GM12878 (cell line): ENCODE measurements at regions not wholly inside any gene's neighbourhood (a gene's known extent, or its start where the extent isn't known, plus 50 kb on each side); places are given as distances from the start of the nearest gene placed in this dataset.
"Not testable (repeated sequence)": the region's sequence is repeated elsewhere in the genome, so short reads cannot be mapped to it uniquely, and the experiment has no call there.

Experiments used
- ATAC-seq: fragments of 200-7000 bp; cut with Tn5 transposase; 3 replicates; pipeline ENCODE4 v1.9.1; 2020; ENCODE audit warnings: mild to moderate bottlenecking, moderate library complexity
- BruUV-seq: library from RNA; stranded (reverse); fragments of 400-500 nt; replicated peaks from 2 replicates; lab custom pipeline; 2021; lab: Mats Ljungman, UMichigan
- CTCF ChIA-PET: fragments of 300-600 bp; sonication (Branson Sonifier 250); formaldehyde crosslinking; extraction: SDS; loops from one replicate; lab custom pipeline; 2021; ENCODE audit warnings: inconsistent platforms; lab: Yijun Ruan, JAX
- POLR2A ChIA-PET: fragments of 350-600 bp; formaldehyde crosslinking; extraction: SDS; loops from one replicate; lab custom pipeline; 2021; ENCODE audit warnings: inconsistent platforms; lab: Charles Lee
- RAD21 ChIA-PET: fragments of 300-600 bp; sonication (Branson Sonifier 250); formaldehyde crosslinking; loops from one replicate; lab custom pipeline; 2023; ENCODE audit warnings: antibody characterized with exemption; ENCODE audit not compliant: unreplicated experiment; lab: Charles Lee
- SMC1A ChIA-PET: fragments of 300-600 bp; sonication (Branson Sonifier 250); formaldehyde crosslinking; loops from one replicate; lab custom pipeline; 2023; ENCODE audit not compliant: unreplicated experiment, uncharacterized antibody; lab: Charles Lee
- DNase-seq: peaks from one replicate; pipeline ENCODE4 v3.0.0-alpha.2; 2011; ENCODE audit warnings: low read depth, low spot score
- FAIRE-seq: peaks from 3 replicates; lab custom pipeline; 2011; peaks lifted over from hg19 to GRCh38; lab: Jason Lieb, UNC
- H2AFZ ChIP-seq: 2 replicates; pipeline ENCODE4 v1.6.0; 2011; ENCODE audit warnings: low read depth, low read length, control low read depth; ENCODE audit not compliant: control insufficient read depth
- H3K27ac ChIP-seq: 2 replicates; pipeline ENCODE4 v1.5.1; 2011; ENCODE audit warnings: control low read depth; ENCODE audit not compliant: control insufficient read depth, insufficient read depth
- H3K27me3 ChIP-seq, 2 experiments: replicated peaks in 1 of 2; 2 replicates each; pipeline versions ENCODE4 v1.6.0 to v1.6.1; 2011; ENCODE audit warnings: low read length in 1 of 2; ENCODE audit not compliant: control insufficient read depth in 2 of 2, insufficient read depth in 2 of 2
- H3K36me3 ChIP-seq, 2 experiments: 2 replicates each; pipeline ENCODE4 v1.5.1; 2011; ENCODE audit warnings: low read length in 1 of 2; ENCODE audit not compliant: control insufficient read depth in 2 of 2, insufficient read depth in 2 of 2
- H3K4me1 ChIP-seq: 2 replicates; pipeline ENCODE4 v1.6.1; 2011; ENCODE audit warnings: mild to moderate bottlenecking, low read length, moderate library complexity, mixed read lengths; ENCODE audit not compliant: control insufficient read depth, insufficient read depth
- H3K4me2 ChIP-seq: 2 replicates; pipeline ENCODE4 v1.6.0; 2011; ENCODE audit warnings: control low read depth; ENCODE audit not compliant: control insufficient read depth, insufficient read depth
- H3K4me3 ChIP-seq: fragments of 200-600 bp; sonication (generic); 2 replicates; pipeline ENCODE4 v1.5.1; 2016
- H3K79me2 ChIP-seq: 2 replicates; pipeline ENCODE4 v1.6.0; 2011; ENCODE audit warnings: low read length; ENCODE audit not compliant: control insufficient read depth, insufficient read depth
- H3K9ac ChIP-seq: 2 replicates; pipeline ENCODE4 v1.8.0; 2011; ENCODE audit warnings: low read length, control low read depth, mixed read lengths; ENCODE audit not compliant: control insufficient read depth, insufficient read depth
- H3K9me3 ChIP-seq: replicated peaks from 3 replicates; pipeline ENCODE4 v1.5.1; 2011; ENCODE audit warnings: mild to moderate bottlenecking, low read length; ENCODE audit not compliant: control insufficient read depth, insufficient read depth
- H4K20me1 ChIP-seq: 2 replicates; pipeline ENCODE4 v1.6.0; 2011; ENCODE audit not compliant: control insufficient read depth, insufficient read depth
- EP300 ChIP-seq, 2 experiments: fragments of 150-350 bp in 1 of 2; IDR thresholded peaks; 2 replicates each; pipeline ENCODE4 v1.6.1; 2011 to 2012; ENCODE audit warnings: low read depth in 2 of 2, low read length in 2 of 2, borderline replicate concordance in 1 of 2, improper control_type of control experiment in 1 of 2, inconsistent platforms in 1 of 2; ENCODE audit not compliant: control insufficient read depth in 1 of 2
- FOXK2 ChIP-seq: fragments of 450-650 bp; IDR thresholded peaks from 2 replicates; pipeline ENCODE4 v1.6.1; 2017; ENCODE audit warnings: mild to moderate bottlenecking, moderate library complexity
- GABPA ChIP-seq: IDR thresholded peaks from 2 replicates; pipeline ENCODE4 v1.6.1; 2014; ENCODE audit warnings: antibody characterized with exemption, low read depth, mild to moderate bottlenecking, inconsistent platforms
- KDM1A ChIP-seq: fragments of 200-600 bp; sonication (generic); IDR thresholded peaks from 2 replicates; pipeline ENCODE4 v1.6.1; 2016; ENCODE audit warnings: borderline replicate concordance
- NRF1 ChIP-seq: conservative IDR thresholded peaks from 2 replicates; pipeline ENCODE4 v1.6.1; 2011; ENCODE audit warnings: mild to moderate bottlenecking, low read depth, low read length, improper control_type of control experiment
- WRNIP1 ChIP-seq: IDR thresholded peaks from 2 replicates; pipeline ENCODE4 v1.6.1; 2011; ENCODE audit warnings: low read depth, low read length, improper control_type of control experiment, borderline replicate concordance
- WGBS: methylation state at CpG from one replicate; pipeline ENCODE4 v1.1.6; 2016; ENCODE audit warnings: low lambda C conversion rate; ENCODE audit not compliant: insufficient replicate concordance, insufficient coverage; ENCODE audit errors: missing lambda C conversion rate; 5-methylcytosine and 5-hydroxymethylcytosine counted together
- in situ Hi-C: fragments of 300-500 bp; cut with MboI; formaldehyde crosslinking; loops from 9 replicates; pipeline ENCODE4 v1.14.3; 2018; ENCODE audit warnings: mixed read lengths
- intact Hi-C: fragments of 100-400 bp; cut with micrococcal nuclease; formaldehyde crosslinking; loops from one replicate; pipeline ENCODE4 v1.14.2; 2022; ENCODE audit not compliant: unreplicated experiment
- TF ChIP-seq, protein P1 (sequence below): fragments of 150-350 bp; IDR thresholded peaks from 2 replicates; pipeline ENCODE4 v1.6.1; 2016; ENCODE audit warnings: low read depth, low read length

DNA sequence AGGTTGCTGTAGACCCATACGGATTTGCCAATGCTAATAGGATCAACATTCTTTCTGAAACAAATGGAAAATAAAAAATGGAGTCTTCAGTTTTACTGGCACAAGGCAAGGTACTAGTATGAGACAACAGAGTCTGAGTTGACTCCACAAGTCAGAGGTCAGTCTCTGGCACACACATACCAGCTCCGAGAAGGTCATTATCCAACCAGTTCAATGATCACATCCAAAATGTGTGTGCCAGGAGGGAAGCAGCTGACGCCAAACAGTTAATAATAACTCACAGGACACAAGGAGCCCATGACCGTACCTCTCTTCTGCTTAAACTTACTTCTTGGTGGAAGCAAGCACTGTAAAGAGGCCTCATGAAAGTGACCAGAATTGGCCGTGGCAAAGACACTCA, 528.6 kb downstream of the ZNF516 start (continued):
- TF ChIP-seq, protein P1, sequence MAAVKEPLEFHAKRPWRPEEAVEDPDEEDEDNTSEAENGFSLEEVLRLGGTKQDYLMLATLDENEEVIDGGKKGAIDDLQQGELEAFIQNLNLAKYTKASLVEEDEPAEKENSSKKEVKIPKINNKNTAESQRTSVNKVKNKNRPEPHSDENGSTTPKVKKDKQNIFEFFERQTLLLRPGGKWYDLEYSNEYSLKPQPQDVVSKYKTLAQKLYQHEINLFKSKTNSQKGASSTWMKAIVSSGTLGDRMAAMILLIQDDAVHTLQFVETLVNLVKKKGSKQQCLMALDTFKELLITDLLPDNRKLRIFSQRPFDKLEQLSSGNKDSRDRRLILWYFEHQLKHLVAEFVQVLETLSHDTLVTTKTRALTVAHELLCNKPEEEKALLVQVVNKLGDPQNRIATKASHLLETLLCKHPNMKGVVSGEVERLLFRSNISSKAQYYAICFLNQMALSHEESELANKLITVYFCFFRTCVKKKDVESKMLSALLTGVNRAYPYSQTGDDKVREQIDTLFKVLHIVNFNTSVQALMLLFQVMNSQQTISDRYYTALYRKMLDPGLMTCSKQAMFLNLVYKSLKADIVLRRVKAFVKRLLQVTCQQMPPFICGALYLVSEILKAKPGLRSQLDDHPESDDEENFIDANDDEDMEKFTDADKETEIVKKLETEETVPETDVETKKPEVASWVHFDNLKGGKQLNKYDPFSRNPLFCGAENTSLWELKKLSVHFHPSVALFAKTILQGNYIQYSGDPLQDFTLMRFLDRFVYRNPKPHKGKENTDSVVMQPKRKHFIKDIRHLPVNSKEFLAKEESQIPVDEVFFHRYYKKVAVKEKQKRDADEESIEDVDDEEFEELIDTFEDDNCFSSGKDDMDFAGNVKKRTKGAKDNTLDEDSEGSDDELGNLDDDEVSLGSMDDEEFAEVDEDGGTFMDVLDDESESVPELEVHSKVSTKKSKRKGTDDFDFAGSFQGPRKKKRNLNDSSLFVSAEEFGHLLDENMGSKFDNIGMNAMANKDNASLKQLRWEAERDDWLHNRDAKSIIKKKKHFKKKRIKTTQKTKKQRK = no peak
- no peak for TF ChIP-seq NRF1

DNA sequence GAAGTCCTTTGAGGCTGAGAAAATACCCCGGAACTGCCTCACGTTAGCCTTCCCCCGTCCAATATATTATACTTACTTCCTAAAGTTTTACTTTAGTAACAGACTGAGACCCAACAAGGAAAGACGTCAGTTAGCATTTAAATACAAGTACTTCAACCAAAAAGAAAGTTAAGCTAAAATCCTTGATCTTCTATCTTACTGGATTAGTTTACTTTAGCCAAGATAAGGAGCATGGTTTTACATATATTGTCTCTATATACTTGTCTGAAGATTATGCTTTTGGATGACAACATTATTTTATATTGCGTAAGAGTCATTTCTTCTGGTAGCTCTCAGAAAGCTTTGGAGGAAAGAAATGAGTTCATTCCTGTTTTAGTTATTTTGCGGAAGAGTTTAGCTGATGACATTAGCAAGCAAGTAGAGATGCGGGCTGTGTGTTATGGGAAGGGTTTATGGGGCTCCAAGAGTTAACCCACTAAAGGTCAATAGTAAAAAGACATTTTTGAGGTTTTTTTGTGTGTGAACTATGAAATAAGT, 532.9 kb downstream of the ZNF516 start:
- intact Hi-C loops = no loop called here

DNA sequence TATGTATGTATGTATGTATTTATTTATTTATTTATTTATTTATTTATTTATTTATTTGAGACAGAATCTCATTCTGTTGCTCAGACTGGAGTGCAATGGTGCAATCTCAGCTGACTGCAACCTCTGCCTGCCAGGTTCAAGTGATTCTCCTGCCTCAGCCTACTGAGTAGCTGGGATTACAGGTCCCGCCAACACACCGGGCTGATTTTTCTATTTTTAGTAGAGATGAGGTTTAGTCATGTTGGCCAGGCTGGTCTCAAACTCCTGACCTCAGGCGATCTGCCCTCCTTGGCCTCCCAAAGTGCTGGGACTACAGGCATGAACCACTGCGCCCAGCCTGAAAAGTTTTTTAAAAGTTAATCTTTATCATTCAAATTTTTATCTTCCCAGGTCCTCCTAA, 532.9 kb upstream of the SMIM21 start:
- H3K4me3 ChIP-seq, DNase-seq, CTCF ChIA-PET, in situ Hi-C loops, H3K4me2 ChIP-seq, H3K36me3 ChIP-seq, H3K27me3 ChIP-seq, H3K9ac ChIP-seq, RAD21 ChIA-PET, H3K9me3 ChIP-seq, H2AFZ ChIP-seq, ATAC-seq, H3K4me1 ChIP-seq, intact Hi-C loops, BruUV-seq, H3K79me2 ChIP-seq, POLR2A ChIA-PET, FAIRE-seq, H3K27ac ChIP-seq, SMC1A ChIA-PET, H4K20me1 ChIP-seq: not testable (repeated sequence)
- WGBS = 41% methylated on average over 4 of the region's 4 CpGs

More for the DNA sequence above, 532.9 kb downstream of the ZNF516 start:
- no peak for FAIRE-seq
- ChIA-PET CTCF (no interaction called here), RAD21 (no interaction called here)
- H4K20me1 ChIP-seq = no peaks in the 10 kb centered on the region
- H3K9me3 ChIP-seq = no peaks in the 10 kb centered on the region
- no peak for TF ChIP-seq GABPA
- TF ChIP-seq KDM1A = no peak
- no peak for TF ChIP-seq EP300 (IDR thresholded peaks at IDR 0.05; ENCODE audit: borderline replicate concordance in 1 of 2, control insufficient read depth in 1 of 2, low read depth in 2 of 2, low read length in 2 of 2)
- TF ChIP-seq WRNIP1 = no peak
- TF ChIP-seq FOXK2 = no peak
- TF ChIP-seq, protein P1 = no peak
- TF ChIP-seq, all 136 proteins: peak for 0
- H3K4me1 ChIP-seq = no peaks in the 10 kb centered on the region
- ChIA-PET POLR2A (no interaction called here), SMC1A (interaction anchor here (0.8 to 1.3 kb wide), 2 partner anchors 19 to 31 kb away, joined by 3 read pairs; no protein-coding TSS in a partner anchor)
- no peaks in the 10 kb centered on the region for H3K36me3 ChIP-seq
- no peaks in the 10 kb centered on the region for H3K79me2 ChIP-seq
- DNase-seq = no peak
- no peak overlapping the region for H3K4me2 ChIP-seq
- in situ Hi-C loops = no loop called here
- no peak overlapping the region for H3K27ac ChIP-seq
- ATAC-seq = no peak
- no peaks in the 10 kb centered on the region for H3K27me3 ChIP-seq
- WGBS = 44% methylated on average over 7 of the region's 7 CpGs
- H3K9ac ChIP-seq = no peak overlapping the region
- no peak overlapping the region for H3K4me3 ChIP-seq
- H2AFZ ChIP-seq = no peak overlapping the region
- no TSS peak for BruUV-seq
